ENCODE measurements at regions not wholly inside any gene's neighbourhood (a gene's known extent, or its start where the extent isn't known, plus 50 kb on each side); places are given as distances from the start of the nearest gene placed in this dataset.

DNA sequence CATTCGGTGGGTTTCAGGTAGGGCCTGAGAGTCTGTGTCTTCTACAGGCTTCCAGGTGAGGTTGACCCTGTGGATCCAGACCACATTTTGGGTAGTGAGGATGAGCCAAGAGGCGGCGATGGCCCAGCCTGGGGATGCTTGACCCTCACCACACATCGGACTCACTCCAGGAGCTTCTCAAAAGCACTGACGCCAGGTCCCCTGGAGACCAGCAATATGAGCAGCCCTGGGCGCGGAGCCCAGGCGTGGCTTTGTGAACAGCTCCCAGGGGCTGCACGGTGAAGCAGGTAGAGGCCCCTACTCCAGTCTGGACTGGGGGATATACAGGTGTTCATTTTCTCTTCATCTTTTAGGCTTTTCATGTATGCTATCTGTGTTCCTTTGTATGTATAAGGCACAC lies 139.7 kb upstream of the PCBD1 start:
- no peak for DNase-seq
- Histone ChIP-seq H3K27ac (no peak overlapping the region), H3K36me3 (replicated peaks) (no peaks in the 10 kb centered on the region), H3K4me3 (ENCODE audit: low read depth, low read length) (no peak overlapping the region), H3K27me3 (replicated peaks) (no peaks in the 10 kb centered on the region)
- in situ Hi-C loops (cut with HindIII; ENCODE audit: low pct_ligation_motif_present, low sequenced_read_pairs), result no loop called here
- no peak for TF ChIP-seq CTCF (IDR thresholded peaks at IDR 0.05; ENCODE audit: low read depth, low read length, missing control alignments)

DNA sequence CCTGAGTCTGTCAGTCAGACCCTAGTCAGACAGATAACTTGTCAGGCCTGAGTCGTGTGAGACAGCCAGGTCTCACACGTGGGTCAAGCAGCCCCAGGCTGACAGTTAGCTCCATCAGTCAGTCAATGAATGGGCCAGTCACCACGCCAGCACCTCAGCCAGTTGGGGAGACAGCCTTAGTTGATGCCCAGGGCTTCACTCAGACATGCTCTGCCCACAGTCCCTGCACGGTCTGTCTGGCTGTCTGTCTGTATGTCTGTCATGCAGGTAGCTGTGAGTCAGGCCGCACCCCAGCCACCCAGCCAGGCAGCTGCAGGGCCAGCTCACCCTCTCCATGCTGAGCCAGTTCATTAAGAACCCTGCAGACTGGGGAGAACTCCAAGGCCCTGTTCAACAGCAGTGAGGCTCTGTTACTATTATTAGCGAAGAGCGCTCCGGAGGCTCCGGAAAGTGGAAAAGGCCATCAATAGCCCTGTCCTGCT lies 141.1 kb upstream of the PCBD1 start:
- Histone ChIP-seq H3K4me3 (ENCODE audit: low read depth, low read length) (no peak overlapping the region), H3K36me3 (replicated peaks) (no peaks in the 10 kb centered on the region), H3K27ac (no peak overlapping the region), H3K27me3 (replicated peaks) (no peaks in the 10 kb centered on the region)
- in situ Hi-C loops (cut with HindIII; ENCODE audit: low pct_ligation_motif_present, low sequenced_read_pairs), result no loop called here
- DNase-seq, result no peak
- no peak for TF ChIP-seq CTCF (IDR thresholded peaks at IDR 0.05; ENCODE audit: low read depth, low read length, missing control alignments)

- TF ChIP-seq CTCF (IDR thresholded peaks at IDR 0.05; ENCODE audit: low read depth, low read length, missing control alignments), result no peak
- H3K36me3 ChIP-seq (replicated peaks), result no peaks in the 10 kb centered on the region
- H3K27me3 ChIP-seq (replicated peaks), result no peaks in the 10 kb centered on the region
- no peak overlapping the region for H3K27ac ChIP-seq
- no peak overlapping the region for H3K4me3 ChIP-seq (ENCODE audit: low read depth, low read length)
- DNase-seq, result no peak
- in situ Hi-C loops (cut with HindIII; ENCODE audit: low pct_ligation_motif_present, low sequenced_read_pairs), result no loop called here
These were observed 141.5 kb upstream of the PCBD1 start for GRCh38 chr10:71029907-71030306.

- H3K27me3 ChIP-seq (replicated peaks), result no peaks in the 10 kb centered on the region
- H3K27ac ChIP-seq, result no peak overlapping the region
- H3K4me3 ChIP-seq (ENCODE audit: low read depth, low read length), result no peak overlapping the region
- no peak for DNase-seq
- no peak for TF ChIP-seq CTCF (IDR thresholded peaks at IDR 0.05; ENCODE audit: low read depth, low read length, missing control alignments)
- in situ Hi-C loops (cut with HindIII; ENCODE audit: low pct_ligation_motif_present, low sequenced_read_pairs), result no loop called here
- no peaks in the 10 kb centered on the region for H3K36me3 ChIP-seq (replicated peaks)
These were observed 142.7 kb upstream of the PCBD1 start for GRCh38 chr10:71031026-71031425.

- Histone ChIP-seq H3K36me3 (replicated peaks) (no peaks in the 10 kb centered on the region), H3K27me3 (replicated peaks) (no peaks in the 10 kb centered on the region), H3K4me3 (ENCODE audit: low read depth, low read length) (no peak overlapping the region), H3K27ac (no peak overlapping the region)
- DNase-seq, result no peak
- TF ChIP-seq CTCF (IDR thresholded peaks at IDR 0.05; ENCODE audit: low read depth, low read length, missing control alignments), result no peak
- in situ Hi-C loops (cut with HindIII; ENCODE audit: low pct_ligation_motif_present, low sequenced_read_pairs), result no loop called here
These were observed 143.2 kb upstream of the PCBD1 start for GRCh38 chr10:71031603-71032002.

DNA sequence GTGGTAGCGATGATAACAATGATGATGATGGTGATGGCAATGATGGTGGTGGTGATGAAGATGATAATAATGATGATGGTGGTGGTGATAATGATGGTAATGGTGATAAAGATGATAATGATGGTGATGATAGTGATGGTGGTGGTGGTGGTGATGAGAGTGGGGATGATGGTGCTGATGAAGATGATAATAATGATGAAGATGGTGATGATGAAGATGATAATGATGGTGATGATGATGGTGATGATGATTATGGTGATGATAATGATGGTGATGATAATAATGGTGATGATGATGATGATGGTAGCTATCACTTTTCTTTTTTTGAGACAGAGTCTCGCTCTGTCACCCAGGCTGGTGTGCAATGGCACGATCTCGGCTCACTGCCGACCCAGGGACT lies 144.5 kb upstream of the PCBD1 start:
- no peak for TF ChIP-seq CTCF (IDR thresholded peaks at IDR 0.05; ENCODE audit: low read depth, low read length, missing control alignments)
- no peak for DNase-seq
- Histone ChIP-seq H3K4me3 (ENCODE audit: low read depth, low read length) (no peak overlapping the region), H3K27ac (no peak overlapping the region), H3K36me3 (replicated peaks) (no peaks in the 10 kb centered on the region), H3K27me3 (replicated peaks) (no peaks in the 10 kb centered on the region)
- in situ Hi-C loops (cut with HindIII; ENCODE audit: low pct_ligation_motif_present, low sequenced_read_pairs), result no loop called here

All from brain microvascular endothelial cell (primary cell).